Calu3 (cell line): ENCODE measurements at regions not wholly inside any gene's neighbourhood (a gene's known extent, or its start where the extent isn't known, plus 50 kb on each side); places are given as distances from the start of the nearest gene placed in this dataset.

Experiments
- BruUV-seq: library from RNA; stranded (reverse); fragments of 400-500 nt; replicated peaks from 2 replicates; lab custom pipeline; 2021; lab: Mats Ljungman, UMichigan
- CTCF ChIA-PET: fragments of 300-600 bp; sonication (Branson Sonifier 250); formaldehyde crosslinking; loops from one replicate; lab custom pipeline; 2022; ENCODE audit warnings: antibody characterized with exemption; lab: Charles Lee
- DNase-seq: peaks from one replicate; pipeline ENCODE4 v3.0.0; 2022
- H3K27ac Mint-ChIP-seq: one replicate; pipeline ENCODE4 v1.8.0; 2022; ENCODE audit warnings: mixed read lengths; ENCODE audit not compliant: unreplicated experiment
- H3K27me3 Mint-ChIP-seq: one replicate; pipeline ENCODE4 v1.8.0; 2022; ENCODE audit warnings: mixed read lengths; ENCODE audit not compliant: unreplicated experiment
- H3K36me3 Mint-ChIP-seq: one replicate; pipeline ENCODE4 v1.8.0; 2022; ENCODE audit warnings: mild to moderate bottlenecking, moderate library complexity, mixed read lengths; ENCODE audit not compliant: insufficient read depth, unreplicated experiment
- H3K4me1 Mint-ChIP-seq: one replicate; pipeline ENCODE4 v1.8.0; 2022; ENCODE audit warnings: mild to moderate bottlenecking, low read depth, mixed read lengths; ENCODE audit not compliant: unreplicated experiment
- H3K4me3 Mint-ChIP-seq: one replicate; pipeline ENCODE4 v1.8.0; 2022; ENCODE audit warnings: mild to moderate bottlenecking, low read depth, moderate library complexity, mixed read lengths; ENCODE audit not compliant: unreplicated experiment
- H3K9me3 Mint-ChIP-seq: one replicate; pipeline ENCODE4 v1.8.0; 2022; ENCODE audit warnings: low read depth, mixed read lengths; ENCODE audit not compliant: unreplicated experiment
- CTCF ChIP-seq: fragments of 200-600 bp; IDR thresholded peaks from one replicate; pipeline ENCODE4 v1.8.0; 2022; ENCODE audit warnings: antibody characterized with exemption; ENCODE audit not compliant: unreplicated experiment
- intact Hi-C: fragments of 100-400 bp; cut with micrococcal nuclease; formaldehyde crosslinking; loops from one replicate; pipeline ENCODE4 v1.10.0; 2022; ENCODE audit not compliant: unreplicated experiment

- intact Hi-C loops: no loop called here
- BruUV-seq: no TSS peak
- TF ChIP-seq CTCF: no peak
- CTCF ChIA-PET: interaction anchor here (0.5 kb wide), 1 partner anchor 368 kb away, joined by 3 read pairs; no protein-coding TSS in a partner anchor
- no peaks in the 10 kb centered on the region for H3K36me3 Mint-ChIP-seq
- H3K27me3 Mint-ChIP-seq: peaks cover 45% of the 10 kb centered on the region
- no peak overlapping the region for H3K27ac Mint-ChIP-seq
- H3K9me3 Mint-ChIP-seq: no peaks in the 10 kb centered on the region
- no peak overlapping the region for H3K4me3 Mint-ChIP-seq
- no peaks in the 10 kb centered on the region for H3K4me1 Mint-ChIP-seq
- no peak for DNase-seq
Measured at GRCh38 chr1:90834354-90834885, 117.3 kb upstream of the BARHL2 start.

- H3K27ac Mint-ChIP-seq: no peak overlapping the region
- no peaks in the 10 kb centered on the region for H3K9me3 Mint-ChIP-seq
- H3K36me3 Mint-ChIP-seq: no peaks in the 10 kb centered on the region
- no peak overlapping the region for H3K4me3 Mint-ChIP-seq
- TF ChIP-seq CTCF: no peak
- H3K27me3 Mint-ChIP-seq: peaks cover 42% of the 10 kb centered on the region
- intact Hi-C loops: no loop called here
- H3K4me1 Mint-ChIP-seq: no peaks in the 10 kb centered on the region
- CTCF ChIA-PET: interaction anchor here (1.2 kb wide), 1 partner anchor 217 kb away, joined by 3 read pairs; no protein-coding TSS in a partner anchor
- BruUV-seq: no TSS peak
- DNase-seq: no peak
Measured at GRCh38 chr1:90833466-90834110, 116.5 kb upstream of the BARHL2 start.

GRCh38 chr1:90831910-90832309 is 114.8 kb upstream of the BARHL2 start:
- Mint-ChIP-seq H3K27me3 (peaks cover 42% of the 10 kb centered on the region), H3K4me1 (no peaks in the 10 kb centered on the region), H3K4me3 (no peak overlapping the region), H3K9me3 (no peaks in the 10 kb centered on the region), H3K27ac (no peak overlapping the region), H3K36me3 (no peaks in the 10 kb centered on the region)
- no TSS peak for BruUV-seq
- TF ChIP-seq CTCF: no peak
- CTCF ChIA-PET: no interaction called here
- intact Hi-C loops: no loop called here
- no peak for DNase-seq

GRCh38 chr1:90826834-90827233 is 109.7 kb upstream of the BARHL2 start:
- H3K27me3 Mint-ChIP-seq: peaks cover 10% of the 10 kb centered on the region

More at GRCh38 chr1:90826834-90827233, 109.7 kb upstream of the BARHL2 start:
- DNase-seq: no peak
- no peak overlapping the region for H3K27ac Mint-ChIP-seq
- H3K4me3 Mint-ChIP-seq: no peak overlapping the region
- no TSS peak for BruUV-seq
- CTCF ChIA-PET: no interaction called here
- no peaks in the 10 kb centered on the region for H3K36me3 Mint-ChIP-seq
- H3K9me3 Mint-ChIP-seq: no peaks in the 10 kb centered on the region
- intact Hi-C loops: no loop called here
- H3K4me1 Mint-ChIP-seq: no peaks in the 10 kb centered on the region
- TF ChIP-seq CTCF: no peak
